HG03469 (cell line): ENCODE measurements at regions not wholly inside any gene's neighbourhood (a gene's known extent, or its start where the extent isn't known, plus 50 kb on each side); places are given as distances from the start of the nearest gene placed in this dataset.
"Not testable (repeated sequence)": the region's sequence is repeated elsewhere in the genome, so short reads cannot be mapped to it uniquely, and the experiment has no call there.

ENCODE experiments used
- ATAC-seq: cut with Tn5 transposase; IDR thresholded peaks from one replicate; pipeline ENCODE4 v1.9.1; 2021; ENCODE audit warnings: mild to moderate bottlenecking, moderate library complexity, moderate number of reproducible peaks; ENCODE audit not compliant: unreplicated experiment

DNA sequence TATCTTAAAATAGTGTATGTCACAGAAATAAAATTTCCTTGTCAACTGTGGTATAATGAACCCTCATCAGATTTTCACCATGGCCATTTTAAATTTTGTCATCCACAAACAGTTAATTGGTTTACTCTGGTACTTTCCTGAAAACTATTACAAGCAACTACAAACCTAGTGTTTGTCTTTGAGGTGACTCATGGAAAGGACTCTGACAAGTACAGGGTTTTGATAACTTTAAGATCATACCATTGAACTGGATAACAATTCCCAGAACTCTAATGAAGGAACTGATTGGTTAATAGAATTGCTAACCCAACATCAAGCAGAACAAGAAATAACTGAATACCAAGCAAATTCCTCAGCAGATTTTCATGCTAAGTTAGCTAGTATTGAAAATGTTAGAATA lies 237.7 kb upstream of the IPO5 start:
- ATAC-seq: no peak

DNA sequence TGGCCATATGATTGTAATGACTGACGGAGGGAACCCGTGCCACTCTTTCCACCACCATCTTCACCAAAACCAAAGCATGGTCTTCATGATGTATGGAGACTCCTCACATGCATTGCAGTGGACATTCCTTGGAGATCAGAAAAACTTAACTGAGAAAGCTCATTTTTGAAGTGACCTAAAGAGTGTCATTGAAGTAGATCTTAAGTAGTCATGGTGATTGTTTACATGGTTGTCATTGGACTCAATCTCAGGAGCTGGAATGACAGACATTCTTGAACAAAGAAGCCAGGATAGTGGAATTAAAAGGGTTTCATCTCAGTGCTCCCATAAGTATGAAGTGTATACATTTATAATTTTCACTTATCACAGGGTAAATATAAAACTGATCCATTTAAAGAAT lies 236.7 kb upstream of the IPO5 start:
- no peak for ATAC-seq

DNA sequence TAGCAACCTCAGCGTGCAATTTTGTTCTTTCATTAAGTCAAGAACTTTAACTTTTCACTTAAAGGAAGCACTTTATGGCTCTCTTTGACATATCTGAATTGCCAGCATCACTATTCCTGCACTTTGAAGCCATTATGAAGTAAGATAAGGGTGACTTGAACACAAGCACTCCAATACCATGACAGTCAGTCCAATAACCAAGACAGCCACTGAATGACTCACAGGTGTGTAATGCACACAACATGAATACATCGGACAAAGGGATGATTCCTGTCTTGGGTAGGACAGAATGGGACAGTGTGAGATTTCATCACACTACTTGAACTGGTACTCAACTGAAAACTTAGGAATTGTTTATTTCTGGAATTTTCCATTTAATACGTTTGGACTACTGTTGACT lies 233.7 kb upstream of the IPO5 start:
- ATAC-seq: no peak

DNA sequence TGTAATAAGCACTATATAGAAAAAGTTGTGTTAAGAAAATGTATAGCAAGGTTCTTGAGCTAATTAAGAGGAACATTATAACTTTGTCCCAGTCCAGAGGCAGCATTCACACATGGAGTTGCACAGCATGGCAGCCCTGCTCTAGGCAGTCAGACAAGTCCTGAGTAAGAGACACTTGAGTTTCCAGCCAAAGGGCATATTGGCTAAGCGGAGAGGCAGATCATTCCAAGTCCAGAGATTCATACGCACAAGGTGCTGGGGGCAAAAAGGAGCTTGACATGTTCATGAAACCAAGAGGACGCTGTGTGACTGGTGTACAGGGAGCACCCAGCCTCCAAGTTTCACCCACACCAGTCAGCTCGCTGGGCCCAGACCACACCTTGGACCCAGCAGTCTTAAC lies 232.6 kb upstream of the IPO5 start:
- no peak for ATAC-seq

DNA sequence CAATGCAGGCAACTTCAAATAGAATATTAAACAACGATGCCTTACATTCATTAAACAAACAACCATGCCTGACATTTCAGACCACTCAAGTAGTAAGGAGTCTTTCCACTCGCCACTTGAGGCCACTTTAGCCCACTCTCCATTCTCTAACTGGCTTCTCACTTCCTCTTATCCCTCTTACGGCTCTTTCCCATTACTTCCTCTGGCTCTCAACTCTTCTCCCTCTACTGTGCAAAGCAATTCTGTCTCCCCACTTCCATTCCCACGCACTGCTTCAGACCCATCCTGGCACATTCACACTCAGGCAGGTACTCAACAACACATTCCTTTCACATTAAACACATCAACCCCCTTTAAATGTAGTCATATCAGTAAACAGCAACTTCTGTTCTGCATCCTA lies 229.8 kb upstream of the IPO5 start:
- no peak for ATAC-seq

DNA sequence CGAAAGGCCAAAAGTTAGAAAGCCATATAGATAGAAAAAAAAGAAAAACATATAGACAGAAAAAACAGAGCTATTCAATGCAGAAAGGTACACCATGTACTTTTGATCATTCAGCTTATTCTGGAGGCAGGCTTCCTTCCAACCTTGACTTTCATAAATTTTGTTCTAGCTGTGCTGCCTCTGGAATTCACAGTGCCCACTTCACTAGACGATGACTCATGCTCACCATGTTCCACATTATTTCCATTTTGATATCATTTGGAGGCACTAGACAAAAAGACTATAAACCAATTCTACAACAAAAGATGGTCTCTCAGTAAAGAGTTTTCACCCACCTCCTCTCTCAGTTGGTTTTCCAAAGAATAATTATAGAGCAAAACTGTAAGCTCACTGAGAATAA lies 229.0 kb upstream of the IPO5 start:
- ATAC-seq: no peak

DNA sequence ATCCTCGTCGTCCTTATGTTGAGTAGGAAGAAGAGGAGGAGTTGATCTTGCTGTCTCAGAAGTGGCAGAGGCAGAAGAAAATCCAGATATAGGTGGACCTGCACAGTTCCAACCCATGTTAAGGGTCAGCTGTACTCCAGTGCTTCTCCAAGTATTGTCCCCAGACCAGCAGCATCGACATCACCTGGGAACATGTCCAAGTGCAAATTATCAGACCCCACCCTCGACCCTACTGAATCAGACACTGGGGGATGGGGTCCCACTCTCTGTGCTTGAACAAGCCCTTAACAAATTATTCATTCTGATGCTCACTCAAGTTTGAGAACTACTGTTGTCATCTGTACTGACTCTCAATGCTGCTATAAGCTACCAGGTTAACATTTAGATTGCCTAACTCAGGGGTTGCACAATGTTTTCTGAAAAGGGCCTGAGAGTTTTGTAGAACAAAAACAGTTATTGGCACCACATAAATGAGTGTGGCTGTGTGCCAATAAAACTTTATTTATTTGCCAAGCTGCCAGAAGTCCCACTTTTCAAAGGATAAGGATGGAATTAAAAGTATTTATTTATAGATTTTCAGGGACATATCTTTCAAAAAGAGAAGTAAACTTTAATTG lies 226.7 kb upstream of the IPO5 start:
- no peak for ATAC-seq

DNA sequence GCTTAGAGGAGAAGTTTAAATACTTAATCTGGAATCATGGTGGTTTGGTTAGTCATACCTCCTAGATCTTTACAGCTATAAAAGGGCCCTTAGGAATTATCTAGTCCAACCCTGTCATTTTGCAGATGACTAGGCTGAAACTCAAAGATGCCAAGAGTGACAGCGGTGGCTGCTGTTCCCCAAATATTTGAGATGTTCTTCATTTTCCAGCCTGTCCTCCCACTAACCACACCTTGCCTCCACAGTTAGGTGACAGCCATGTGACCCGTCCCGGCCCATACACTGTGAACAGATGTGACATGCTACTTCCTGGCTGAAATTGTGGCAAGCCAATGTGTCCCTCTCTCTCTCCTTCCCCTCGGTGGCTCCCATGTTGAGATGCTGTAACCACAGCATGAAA lies 225.5 kb upstream of the IPO5 start:
- ATAC-seq: no peak

DNA sequence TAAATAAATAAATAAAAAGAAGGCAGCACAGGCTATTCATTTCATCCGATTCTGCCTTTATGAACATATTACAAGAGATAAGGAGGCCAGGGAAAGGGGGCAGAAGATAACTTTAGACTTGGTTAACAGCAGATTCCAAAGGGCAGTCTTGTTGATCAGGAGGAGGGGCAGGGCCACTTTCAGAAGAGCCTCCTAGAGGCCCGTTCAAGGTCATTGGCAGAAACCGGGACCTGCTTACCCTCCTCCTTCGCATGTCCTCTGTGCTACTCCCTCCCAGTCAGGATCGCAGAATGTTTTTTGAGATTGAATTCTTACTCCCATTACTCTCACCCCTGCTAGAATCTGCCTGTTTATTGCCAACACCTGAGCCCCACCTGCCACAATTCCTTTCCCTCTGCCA lies 217.0 kb upstream of the IPO5 start:
- no peak for ATAC-seq

DNA sequence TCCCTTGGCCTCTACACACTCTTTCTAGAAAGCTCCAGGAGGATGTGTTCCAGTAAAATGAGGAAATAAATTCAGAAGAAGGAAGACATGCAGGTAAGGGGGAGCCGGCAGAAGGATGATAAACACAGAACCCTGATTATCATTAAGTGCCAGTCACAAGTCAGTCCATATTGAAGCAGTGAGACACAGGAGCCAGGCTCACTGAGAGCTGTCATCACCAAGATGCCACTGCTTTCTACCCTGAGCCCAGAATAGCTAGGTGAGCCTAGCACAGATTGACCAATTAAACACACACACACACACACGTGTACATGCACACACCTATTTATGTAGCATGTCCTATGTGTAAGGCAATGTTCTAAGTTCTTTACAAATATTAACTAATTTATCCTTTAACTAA lies 211.4 kb upstream of the IPO5 start:
- no peak for ATAC-seq

DNA sequence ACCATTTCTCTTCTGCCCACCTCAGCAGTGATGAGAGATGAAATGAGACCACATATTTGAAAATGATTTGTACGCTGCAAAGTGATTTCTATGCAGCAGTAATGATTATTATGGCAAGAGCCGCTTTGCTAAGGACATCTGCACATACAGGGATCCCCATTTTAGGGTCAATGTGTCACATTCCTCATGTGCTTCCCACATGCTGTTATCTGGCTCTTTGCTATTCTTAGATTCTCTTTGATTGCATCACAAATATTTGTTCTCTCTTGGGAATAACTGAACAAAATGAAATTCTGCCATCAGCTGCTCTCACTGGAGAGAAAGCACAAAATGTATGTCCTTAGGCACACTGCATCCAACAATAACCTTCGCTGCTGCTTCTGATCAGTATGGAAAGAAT lies 209.5 kb upstream of the IPO5 start:
- ATAC-seq: no peak

DNA sequence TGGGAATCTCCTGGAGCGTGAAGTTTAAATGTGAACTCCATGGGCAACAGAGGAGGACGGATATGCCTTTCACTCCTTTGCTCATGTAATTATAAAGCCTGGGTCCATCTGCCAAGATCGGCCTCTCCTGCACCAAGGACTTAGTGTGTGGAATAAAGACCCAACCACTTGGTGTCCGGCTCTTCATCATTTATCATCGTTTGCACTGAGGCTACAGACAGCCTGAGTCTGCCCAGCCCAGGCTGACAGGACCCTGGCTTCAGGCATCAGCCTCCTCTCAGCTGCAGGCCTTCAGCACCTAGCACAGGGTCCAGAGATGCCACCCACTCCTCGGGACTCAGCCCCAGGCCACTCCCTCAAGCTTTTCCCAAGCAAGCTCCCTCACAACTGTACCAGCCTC lies 206.8 kb upstream of the IPO5 start:
- no peak for ATAC-seq

DNA sequence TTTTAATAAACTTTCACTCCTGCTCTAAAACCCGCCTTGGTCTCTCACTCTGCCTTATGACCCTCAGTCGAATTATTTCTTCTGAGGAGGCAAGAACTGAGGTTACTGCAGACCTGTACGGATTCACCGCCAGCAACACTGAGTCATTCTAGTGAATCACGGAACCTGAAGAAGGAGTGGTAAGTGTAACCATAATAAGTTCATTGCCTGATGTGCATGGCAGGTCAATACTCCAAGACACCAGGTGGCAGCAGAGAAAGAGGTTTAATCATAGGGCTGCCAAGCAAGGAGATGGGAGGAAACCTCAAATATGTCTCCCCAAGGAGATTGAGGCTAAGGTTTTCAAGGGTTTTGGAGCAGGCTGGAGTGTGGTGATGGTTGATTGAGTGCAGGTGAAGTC lies 204.3 kb upstream of the IPO5 start:
- no peak for ATAC-seq

DNA sequence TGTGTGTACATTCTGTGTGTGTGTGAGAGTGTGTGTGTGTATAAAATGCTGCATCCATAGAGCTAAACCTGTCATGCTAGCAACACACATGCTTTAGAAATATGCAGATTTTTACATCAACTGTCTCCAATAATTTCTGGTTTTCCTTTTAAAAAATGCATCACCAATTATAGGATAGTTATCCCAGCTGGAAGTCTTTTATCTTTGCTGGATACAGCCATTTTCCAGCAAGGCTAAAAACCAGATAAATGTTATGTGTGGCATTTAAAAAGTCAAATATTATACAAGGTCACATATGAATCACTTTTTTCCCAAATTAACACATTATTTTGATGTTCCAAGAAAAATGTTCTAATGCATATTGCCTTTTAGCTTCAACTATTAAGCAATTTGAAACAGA lies 202.0 kb upstream of the IPO5 start:
- ATAC-seq: no peak

DNA sequence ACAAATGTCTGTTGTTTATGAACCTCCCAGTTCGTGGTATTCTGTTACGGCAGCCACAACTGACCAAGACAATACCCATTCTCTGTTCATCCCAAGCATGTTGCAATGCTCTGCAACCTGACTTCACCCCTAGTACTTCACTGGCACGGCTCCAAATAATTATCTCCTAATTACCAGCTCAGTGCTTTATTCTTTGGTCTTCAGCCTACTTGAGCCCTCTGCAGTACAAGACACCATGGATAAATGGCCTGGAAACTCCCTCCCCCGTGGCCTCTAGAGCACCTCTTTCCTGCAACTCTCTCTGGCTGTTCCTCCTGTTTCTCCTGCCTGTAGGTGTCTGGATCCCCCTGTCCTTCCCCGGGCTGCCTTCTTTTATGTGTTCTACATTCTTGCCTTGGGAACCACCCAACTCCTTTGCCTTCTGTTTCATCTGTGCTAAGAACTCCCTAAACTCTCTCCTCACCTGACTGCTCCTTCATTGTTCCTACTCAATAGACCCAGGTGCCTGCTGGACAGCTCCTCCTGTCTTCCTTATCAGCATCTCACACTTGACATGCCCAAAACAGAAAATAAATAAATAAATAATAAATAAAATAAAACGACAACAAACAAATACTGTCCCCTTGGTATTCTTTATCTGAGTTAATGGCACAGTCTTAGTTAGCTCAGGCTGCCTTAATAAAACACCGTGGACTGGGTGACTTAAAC lies 200.4 kb upstream of the IPO5 start:
- ATAC-seq: no peak

DNA sequence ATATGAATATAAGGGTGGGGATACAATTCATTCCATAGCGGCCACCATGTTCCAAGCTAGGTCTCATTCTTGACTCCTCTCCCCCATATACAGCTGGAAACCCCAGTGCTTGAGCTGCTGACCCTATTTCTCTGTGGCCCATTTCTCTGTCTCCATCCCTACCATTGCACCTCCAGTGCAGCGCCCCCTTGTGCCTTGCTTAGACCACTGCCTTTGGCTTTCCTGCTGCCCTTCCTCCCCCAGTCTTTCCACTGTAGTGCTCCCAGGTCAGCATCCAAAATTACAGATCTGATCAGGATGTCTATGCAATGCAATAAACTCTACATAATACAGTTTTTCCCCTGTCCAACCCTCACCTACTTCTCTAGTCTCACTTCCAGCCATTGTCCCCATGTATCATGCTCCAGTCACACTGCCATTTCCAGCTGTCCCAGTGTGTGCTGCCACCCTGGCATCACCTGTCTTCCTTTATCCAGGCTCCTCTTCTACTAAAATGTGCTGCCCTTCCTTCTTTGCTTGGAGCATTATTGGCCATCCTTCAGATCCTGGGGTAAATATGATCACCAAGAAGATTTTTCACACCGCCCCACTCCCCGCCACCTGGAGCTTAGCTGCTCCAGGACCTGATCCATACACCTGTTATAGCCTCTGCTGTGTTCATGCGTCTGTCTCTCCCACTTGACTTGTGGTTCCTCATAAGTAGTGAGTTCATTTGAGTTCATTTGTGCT lies 199.4 kb upstream of the IPO5 start:
- ATAC-seq: no peak

DNA sequence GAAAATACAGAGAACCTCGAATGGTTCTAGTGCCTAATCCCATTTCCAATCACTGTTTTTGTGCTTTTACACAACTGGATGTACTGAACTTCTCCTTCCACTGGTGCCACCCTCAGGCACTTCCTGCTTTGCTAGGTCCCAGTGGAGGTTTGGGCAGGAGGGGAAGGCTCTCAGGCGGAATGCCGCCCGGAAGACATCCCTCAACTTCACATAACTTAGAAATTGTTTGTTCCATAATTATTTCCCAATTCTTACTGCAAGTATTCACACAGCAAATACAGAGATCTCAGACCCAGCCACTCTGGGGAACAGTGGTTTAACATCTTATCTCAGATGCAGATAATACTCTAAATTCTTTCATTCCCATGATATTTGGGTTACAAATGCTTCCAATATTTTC lies 195.7 kb upstream of the IPO5 start:
- ATAC-seq: no peak

DNA sequence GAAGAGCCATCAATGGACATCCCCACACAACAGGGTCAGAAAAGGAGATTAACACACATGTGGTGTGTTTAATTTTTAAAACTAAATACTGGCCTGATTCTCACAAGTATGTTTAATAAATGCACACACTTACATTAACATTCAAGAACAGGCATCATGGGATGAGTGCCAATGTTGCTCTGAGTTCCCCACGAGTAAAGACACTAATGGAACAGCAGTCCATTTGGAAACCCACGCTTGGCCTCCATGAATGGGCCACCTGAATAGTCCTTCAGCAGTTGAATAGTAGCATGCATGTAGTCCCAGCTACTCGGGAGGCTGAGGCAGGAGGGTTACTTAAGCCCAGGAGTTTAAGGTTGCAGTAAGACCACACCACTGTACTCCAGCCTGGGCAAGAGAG lies 195.2 kb upstream of the IPO5 start:
- ATAC-seq: no peak

DNA sequence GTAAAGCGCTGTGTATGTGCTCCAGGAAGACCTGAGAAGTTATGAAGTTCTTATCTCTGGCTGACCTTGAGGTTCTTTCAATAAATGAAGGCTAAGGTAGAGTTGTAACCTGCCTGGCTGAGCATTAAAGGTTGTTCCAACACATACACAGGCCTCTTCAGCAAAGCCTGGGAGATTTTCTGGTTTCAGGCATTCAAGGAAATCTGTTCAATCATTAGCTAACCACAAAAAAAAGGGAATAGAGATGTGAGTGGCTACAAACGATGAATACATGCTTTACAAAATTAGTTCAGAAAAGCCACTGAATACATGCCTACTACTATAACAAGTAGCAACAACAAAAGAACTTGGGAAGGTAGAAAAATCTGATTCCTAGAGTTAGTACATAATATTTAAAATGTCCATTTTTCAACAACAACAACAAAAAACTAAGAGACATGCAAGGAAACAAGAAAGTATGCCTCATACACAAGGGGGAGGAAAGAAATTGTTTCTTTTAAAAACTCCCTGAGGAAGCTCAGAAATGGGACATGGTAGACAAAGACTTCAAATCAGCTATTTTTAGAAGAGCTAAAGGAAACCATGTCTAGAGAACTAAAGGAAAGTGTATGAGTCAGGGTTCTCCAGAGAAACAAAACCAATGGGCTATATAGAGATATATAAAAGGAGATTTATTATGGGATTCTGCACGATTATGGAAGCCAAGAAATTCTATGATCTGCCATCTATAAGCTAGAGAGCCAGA lies 191.5 kb upstream of the IPO5 start:
- ATAC-seq: no peak

DNA sequence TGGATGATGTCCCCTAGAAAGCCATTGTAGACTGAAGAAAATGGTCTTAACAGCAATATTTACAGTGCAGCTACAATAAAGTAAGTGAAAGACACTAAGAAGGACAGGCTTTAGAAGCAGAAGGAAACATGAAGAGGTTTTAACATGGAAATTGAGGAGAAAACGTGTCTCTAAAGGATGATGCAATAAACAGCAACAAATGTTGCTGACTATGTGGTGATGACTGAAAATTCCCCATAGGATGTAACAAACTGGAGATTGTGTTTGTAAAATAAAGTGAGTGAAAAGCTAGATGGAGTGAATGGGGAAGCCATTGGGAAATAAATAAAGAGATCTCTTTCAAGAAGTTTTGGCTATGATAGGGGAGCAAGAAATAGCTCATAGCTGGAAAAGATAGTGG lies 186.7 kb upstream of the IPO5 start:
- no peak for ATAC-seq

DNA sequence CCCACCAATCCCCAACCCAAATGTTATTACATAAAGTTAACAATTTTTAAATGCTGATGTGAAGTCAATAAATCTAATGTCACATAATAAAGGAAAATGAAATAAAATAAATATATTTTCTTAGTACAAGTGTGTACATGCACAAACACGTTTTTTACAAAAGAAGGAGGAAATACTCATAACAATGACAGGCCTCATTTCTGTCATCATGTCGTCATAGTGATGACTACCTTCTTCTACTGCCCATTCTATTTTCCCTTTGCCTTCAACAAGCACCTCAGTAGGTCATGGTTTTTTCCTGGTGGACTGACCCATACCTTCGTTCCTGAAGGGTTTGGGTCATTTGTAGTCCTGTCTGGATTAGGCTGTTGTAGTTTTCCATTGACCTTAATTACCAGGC lies 185.3 kb upstream of the IPO5 start:
- no peak for ATAC-seq

DNA sequence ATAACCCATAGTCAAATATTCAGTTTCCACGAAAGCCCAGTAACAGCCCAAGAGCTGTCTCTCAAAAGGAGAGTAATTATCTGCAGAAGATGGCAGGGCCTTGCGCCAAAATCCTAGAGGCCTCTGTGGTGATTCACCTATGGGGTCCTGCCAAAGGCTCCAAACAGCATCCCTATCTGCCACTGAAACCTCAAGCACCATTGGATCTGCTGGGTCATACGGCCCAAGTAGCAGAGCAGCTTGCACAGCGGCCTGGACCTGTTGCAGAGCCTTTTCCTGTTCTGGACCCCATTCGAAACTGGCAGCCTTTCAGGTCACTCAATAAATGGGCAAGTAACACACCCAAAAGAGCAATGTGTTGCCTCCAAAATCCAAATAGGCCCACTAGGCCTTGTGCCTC lies 183.2 kb upstream of the IPO5 start:
- not testable (repeated sequence) for ATAC-seq
